Astrocyte of the cerebellum (primary cell): ENCODE measurements at regions not wholly inside any gene's neighbourhood (a gene's known extent, or its start where the extent isn't known, plus 50 kb on each side); places are given as distances from the start of the nearest gene placed in this dataset.
A peak's percentile ranks its signal among the peaks of the same experiment; 100 is the strongest.
"Not testable (repeated sequence)": the region's sequence is repeated elsewhere in the genome, so short reads cannot be mapped to it uniquely, and the experiment has no call there.

ENCODE experiments used
- DNase-seq: peaks from one replicate; pipeline ENCODE4 v3.0.0-alpha.2; 2011; ENCODE audit warnings: low read depth
- H3K4me3 ChIP-seq: 2 replicates; pipeline ENCODE4 v1.5.1; 2011; ENCODE audit warnings: mild to moderate bottlenecking, low read depth, low read length, moderate library complexity
- CTCF ChIP-seq: IDR thresholded peaks from 2 replicates; pipeline ENCODE4 v1.5.1; 2012; ENCODE audit warnings: low read length, low read depth, moderate library complexity, mild to moderate bottlenecking; ENCODE audit errors: missing control alignments
- in situ Hi-C: cut with HindIII; loops from 2 replicates; pipeline ENCODE4 v1.10.0; 2017; ENCODE audit warnings: low sequenced_read_pairs

GRCh38 chr2:4930704-4931103 is 761.5 kb upstream of the SOX11 start:
- DNase-seq: no peak
- no peak for TF ChIP-seq CTCF
- in situ Hi-C loops: no loop called here
- no peak overlapping the region for H3K4me3 ChIP-seq

- TF ChIP-seq CTCF: no peak
- in situ Hi-C loops: no loop called here
- H3K4me3 ChIP-seq: no peak overlapping the region
- no peak for DNase-seq
These were observed 760.3 kb upstream of the SOX11 start for GRCh38 chr2:4931721-4932365.

- H3K4me3 ChIP-seq, DNase-seq, in situ Hi-C loops: not testable (repeated sequence)
These were observed 756.9 kb upstream of the SOX11 start for GRCh38 chr2:4935291-4935690.

GRCh38 chr2:4937550-4937949 is 754.6 kb upstream of the SOX11 start:
- DNase-seq: peak; percentile 49
- no peak overlapping the region for H3K4me3 ChIP-seq
- no peak for TF ChIP-seq CTCF
- in situ Hi-C loops: no loop called here

GRCh38 chr2:4938206-4938605 is 754.0 kb upstream of the SOX11 start:
- DNase-seq: no peak
- in situ Hi-C loops: no loop called here
- H3K4me3 ChIP-seq: no peak overlapping the region
- TF ChIP-seq CTCF: no peak

- H3K4me3 ChIP-seq: no peak overlapping the region
These were observed 749.7 kb upstream of the SOX11 start for GRCh38 chr2:4942441-4942840.

GRCh38 chr2:4947911-4948310 is 744.3 kb upstream of the SOX11 start:
- in situ Hi-C loops: no loop called here
- H3K4me3 ChIP-seq: no peak overlapping the region
- no peak for TF ChIP-seq CTCF
- DNase-seq: no peak

More at GRCh38 chr2:4942441-4942840, 749.7 kb upstream of the SOX11 start:
- no peak for DNase-seq
- in situ Hi-C loops: no loop called here
- TF ChIP-seq CTCF: no peak
